NK-92 treated with Interleukin-12 subunit alpha and Interleukin-12 subunit beta, amount 100 ng/mL, for 24 hours (cell line): ENCODE measurements at regions not wholly inside any gene's neighbourhood (a gene's known extent, or its start where the extent isn't known, plus 50 kb on each side); places are given as distances from the start of the nearest gene placed in this dataset.
"Not testable (repeated sequence)": the region's sequence is repeated elsewhere in the genome, so short reads cannot be mapped to it uniquely, and the experiment has no call there.

ENCODE experiments used
- DNase-seq: peaks from one replicate; lab custom pipeline; 2025; lab: John Stamatoyannopoulos, UW

DNA sequence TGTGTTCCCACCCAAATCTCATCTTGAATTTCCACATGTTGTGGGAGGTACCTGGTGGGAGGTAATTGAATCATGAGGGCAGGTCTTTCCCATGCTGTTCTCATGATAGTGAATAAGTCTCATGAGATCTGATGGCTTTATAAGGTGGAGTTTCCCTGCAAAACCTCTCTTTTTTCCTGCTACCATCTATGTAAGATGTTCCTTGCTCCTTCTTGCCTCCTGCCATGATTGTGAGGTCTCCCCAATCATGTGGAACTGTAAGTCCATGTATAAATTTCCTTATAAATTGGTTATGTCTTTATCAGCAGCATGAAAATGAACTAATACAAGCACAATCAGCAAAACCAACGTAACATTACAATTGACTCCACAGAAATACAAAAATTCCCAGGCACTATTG lies 814.8 kb upstream of the CITED2 start:
- DNase-seq, result not testable (repeated sequence)

DNA sequence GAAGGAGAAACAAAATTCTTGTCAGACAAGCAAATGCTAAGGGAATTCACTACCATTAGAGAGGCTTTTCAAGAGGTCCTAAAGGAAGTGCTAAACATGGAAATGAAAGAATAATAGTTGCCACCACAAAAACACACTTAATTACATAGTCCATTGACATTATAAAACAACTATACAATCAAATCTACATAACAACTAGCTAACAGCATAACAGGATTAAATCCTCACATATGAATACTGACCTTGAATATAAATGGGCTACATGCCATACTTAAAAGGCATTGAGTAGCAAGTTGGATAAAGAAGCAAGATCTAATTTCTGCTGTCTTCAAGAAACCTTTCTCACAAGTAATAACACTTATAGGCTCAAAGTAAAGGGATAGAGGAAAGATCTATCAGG lies 811.5 kb upstream of the CITED2 start:
- DNase-seq, result no peak

DNA sequence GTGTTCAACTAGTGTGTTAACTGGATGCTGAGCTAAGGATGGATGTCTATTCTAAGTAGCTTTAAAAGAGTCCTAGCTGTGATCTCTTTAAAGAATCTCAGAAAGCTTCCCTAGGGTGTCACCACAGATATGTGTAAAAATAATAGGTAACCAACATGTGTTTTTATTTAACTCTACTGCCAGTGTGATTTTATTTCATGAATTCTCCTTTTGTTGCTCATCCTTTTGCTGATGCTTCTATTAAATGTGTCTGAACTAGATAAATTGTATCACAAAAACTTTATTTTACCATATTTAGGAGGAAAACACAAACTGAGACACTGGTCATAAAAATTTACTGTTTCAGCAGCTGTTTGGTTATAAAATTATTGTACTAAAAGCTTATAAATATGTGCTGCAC lies 809.4 kb upstream of the CITED2 start:
- DNase-seq, result no peak

DNA sequence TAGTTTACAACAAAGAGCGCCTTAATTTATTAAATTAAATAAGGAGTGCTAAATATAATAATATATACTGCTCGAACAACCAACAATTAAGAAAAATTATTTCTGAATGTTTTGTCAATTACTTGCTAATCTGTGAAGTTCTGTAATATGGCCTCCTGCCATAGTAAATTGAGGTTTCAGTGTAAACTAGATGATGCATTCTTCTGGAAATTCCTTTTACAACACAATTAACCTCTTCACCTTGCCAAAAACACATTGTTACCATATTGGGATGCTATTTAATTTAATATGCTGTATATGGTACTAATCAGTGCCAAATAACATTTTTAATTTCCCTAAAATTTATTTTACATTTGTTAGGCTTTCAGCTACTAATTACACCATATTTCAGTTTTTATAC lies 808.4 kb upstream of the CITED2 start:
- no peak for DNase-seq

DNA sequence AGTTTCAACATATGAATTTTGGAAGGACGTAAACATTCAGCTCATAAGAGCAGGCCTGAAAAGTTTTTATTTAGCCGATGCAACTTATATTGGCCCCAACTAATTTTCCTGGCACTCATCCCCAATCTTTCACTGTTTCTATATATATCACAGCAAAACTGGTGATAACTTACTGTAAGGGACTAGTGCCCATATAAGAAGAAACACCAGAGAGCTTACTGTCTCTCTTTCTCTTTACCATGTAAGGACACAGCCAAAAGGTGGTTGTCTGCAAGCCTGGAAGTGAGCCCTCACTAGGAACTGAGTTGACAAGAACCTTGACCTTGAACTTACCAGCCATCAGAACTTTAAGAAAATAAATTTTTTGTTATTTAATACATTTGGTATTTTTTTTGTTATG lies 807.4 kb upstream of the CITED2 start:
- no peak for DNase-seq

DNA sequence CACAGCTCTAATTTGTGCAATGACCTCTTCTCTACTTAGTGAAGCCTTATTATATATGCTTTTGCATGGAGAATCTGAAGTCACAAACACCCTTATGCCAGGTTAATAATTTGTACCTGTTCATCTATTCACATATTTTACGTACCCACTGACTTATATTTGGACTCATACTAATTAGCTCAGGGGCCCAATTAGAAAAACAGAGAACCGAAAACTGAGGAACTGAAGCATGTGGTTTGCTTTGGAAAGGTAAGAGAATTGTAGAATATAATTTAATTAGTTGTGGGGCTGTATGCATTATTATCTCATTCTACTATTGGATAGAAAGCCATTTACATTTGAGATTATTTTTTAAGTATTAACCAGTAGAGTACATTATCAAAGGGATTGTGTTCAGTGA lies 805.9 kb upstream of the CITED2 start:
- DNase-seq, result no peak

DNA sequence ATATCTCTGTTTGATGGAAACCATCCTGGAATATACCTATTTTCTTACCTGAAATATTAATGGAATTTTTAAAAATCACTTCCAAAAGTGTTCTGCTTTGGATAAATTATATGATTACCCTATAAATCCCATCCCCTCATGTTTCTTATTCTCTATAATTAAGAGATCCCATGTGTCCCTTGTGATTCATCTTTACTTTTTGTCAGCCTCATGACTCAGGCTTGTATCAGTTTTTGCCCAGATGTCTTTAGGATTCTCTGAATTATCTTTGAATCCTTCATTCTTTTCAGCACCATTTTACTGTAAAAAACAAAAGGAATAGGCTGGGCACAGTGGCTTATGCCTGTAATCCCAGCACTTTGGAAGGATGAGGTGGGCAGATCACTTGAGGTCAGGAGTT lies 804.5 kb upstream of the CITED2 start:
- no peak for DNase-seq

DNA sequence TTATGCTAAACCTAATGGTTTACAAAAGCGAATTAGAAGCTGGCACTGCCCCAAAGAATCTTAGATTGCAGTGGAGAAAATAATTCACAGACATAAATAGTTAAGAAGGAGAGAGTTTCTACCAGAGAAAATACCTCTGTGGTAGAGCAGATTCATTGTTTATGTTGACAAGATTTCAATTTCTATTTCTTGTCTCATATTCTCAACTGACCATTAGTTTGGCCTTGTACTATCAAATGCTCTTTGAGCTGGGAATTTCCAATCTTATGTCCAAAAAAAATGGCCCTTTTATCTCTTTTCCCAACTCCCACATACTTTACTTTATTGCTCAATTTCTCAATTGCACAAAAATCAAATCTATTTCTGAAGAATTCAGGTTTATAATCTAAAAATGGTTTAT lies 804.1 kb upstream of the CITED2 start:
- no peak for DNase-seq

DNA sequence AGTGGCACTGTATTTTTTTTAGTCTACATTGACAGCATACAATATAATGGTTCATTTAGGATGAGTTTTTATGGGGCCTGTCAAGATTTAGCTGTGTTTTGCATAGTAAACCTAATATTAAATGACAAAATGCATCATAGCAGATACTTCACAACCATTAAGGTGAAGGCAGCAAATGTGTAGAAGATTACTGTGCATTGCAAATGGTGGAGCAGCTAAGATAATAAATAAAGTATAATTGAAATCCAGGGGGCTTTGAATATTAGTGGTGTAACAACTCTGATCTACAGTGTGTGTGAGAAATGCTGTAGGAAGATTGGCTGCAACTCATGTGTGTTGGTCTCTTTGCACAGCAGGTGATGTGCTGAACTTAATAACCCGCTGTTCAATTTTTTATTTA lies 801.9 kb upstream of the CITED2 start:
- no peak for DNase-seq

DNA sequence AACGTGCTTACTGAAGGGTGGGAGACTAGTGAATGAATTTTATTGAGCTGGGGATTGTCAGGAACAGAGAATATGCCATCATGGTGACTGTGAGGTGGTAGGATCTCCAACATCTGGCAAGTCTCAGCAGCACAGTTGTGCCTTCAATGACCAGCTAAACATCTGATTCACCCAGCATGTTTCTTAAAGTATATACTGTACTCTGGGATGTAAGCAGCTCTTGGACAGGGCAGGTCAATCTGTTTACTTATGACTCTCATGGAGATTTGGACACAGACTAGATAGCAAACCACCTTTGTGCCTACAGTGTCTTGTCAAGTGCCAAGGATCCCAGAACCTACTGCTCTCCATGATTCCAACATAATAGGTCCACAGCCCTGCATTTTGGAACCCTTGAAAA lies 801.0 kb upstream of the CITED2 start:
- DNase-seq, result no peak

DNA sequence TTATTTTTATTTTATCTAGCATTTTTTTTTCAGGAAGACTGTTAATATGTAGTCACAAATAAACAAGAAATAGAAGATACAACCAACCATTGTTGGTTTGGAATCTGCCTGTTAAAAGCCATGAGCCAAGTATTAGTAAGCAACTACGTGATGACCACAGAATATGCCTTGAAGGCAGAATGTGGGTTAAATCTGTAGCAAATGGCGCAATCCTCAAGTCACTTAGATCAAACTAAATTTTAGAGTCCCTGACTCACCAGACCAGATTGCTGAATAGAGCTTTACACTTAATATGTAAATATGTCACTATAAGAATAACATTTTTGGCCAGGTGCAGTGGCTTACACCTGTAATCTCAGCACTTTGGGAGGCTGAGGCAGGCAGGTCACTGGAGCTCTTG lies 800.1 kb upstream of the CITED2 start:
- DNase-seq, result no peak

DNA sequence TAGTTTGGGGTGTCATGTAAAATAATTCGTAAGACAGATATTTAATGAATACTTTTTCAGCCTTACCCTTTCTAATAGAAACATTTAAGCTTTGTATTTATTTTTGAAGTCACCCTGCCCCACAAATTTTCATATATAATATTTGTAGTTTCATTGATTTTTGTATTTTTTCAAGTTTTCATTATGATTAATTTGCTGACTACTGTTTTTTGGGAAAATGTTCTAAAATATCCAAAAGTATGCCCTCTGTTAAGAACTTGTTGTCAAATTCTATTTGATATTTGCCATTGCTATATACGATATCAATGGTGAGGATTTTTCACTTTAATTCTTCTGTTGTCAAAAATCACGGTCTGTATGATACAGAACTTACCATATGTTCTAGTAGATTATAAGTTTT lies 793.9 kb upstream of the CITED2 start:
- no peak for DNase-seq

DNA sequence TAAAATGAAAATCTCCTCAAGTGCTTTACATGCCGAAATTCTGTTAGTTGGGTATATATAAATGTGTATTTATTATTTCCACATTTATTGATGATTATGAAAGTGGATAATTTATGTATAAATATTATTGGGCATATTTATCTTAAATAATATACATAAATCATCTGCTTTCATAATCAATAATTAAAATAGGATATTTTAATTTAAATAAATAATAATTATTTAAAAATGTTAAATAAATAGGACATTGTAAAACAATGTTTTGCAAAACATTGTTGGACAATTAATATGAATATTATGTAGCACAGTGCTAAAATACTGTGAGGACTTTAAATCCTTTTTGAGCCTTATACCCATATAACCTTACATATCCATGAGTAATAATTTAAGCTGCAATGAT lies 786.5 kb upstream of the CITED2 start:
- no peak for DNase-seq

DNA sequence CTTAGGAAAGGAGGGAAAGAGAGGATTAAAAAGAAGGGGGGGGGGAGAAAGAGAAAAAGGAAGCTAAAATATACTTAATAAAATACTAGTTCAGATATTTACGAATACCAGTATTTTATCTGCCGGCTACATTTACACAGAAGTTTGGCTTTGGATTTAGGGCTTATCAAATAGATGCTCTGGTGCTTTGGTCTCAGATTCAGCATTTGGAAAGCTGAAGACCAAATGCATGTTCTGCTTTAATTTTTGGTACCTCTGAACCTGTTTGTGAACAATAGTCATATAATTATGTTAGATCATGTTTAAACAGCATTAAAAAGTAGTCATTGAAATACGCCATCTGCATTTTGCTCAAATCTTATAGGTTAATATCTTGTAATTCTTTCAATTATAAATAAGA lies 786.0 kb upstream of the CITED2 start:
- no peak for DNase-seq

DNA sequence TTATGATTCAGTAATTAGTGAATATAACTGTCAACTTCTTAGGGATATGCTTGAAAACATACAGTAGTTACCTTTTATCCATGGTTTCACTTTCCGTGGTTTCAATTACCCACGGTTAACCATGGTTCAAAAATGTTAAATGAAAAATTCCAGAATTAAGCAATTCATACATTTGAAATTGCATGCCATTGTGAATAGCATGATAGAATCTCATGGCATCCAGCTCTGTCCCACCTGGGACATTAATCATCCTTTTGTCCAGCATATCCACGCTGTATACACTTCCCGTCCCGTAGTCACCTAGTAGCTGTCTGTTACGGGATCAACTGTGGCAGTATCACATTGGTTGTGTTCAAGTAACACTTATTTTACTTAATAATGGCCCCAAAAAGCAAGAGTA lies 781.7 kb upstream of the CITED2 start:
- DNase-seq, result no peak

DNA sequence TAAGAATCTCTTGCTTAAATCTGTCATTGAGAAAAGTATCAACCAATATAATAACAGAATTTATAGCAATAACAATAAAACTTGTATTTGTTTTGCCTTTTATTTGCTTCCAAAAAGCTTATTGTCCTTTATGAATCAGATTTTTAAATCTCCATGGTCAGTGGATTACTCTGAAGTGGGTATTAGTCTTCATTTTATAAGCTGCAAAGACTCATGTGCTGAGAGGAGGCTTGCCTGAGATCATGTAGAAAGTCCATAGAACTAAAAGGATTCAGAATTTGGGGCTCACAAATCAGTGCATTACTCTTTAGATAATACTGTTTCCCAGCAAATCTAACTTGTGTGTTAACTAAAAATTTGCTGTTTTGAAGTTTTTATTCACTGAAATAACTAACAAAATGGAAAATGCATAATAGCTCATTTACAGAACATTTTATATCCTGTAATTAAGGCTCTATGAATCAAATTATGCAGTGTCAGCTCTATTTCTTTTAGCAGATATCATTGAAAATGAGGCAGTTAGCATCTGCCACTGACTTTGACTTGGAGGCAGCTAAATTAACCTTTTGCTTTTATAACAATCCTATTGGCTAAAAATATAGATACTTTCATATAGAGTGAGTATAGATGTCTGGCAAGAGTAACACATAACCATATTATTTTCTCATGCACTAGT lies 781.1 kb upstream of the CITED2 start:
- no peak for DNase-seq

DNA sequence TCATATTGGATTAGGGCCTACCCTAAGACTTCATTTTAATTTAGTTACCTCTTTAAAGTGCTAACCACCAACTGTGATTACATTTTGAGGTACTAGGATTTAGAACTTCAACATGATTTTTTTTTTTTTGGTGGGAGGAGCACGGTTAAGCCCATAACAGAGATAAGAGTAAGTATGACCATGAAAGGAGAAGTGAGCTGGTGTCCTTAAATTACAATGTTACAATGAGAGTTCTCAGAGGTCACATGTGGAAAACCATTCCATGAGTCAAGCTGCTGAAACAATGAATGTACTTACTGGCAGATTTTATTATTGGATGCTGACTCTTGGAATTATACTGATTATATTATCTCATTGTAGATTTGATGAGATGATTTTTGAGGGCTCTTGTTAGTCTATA lies 779.3 kb upstream of the CITED2 start:
- DNase-seq, result no peak

DNA sequence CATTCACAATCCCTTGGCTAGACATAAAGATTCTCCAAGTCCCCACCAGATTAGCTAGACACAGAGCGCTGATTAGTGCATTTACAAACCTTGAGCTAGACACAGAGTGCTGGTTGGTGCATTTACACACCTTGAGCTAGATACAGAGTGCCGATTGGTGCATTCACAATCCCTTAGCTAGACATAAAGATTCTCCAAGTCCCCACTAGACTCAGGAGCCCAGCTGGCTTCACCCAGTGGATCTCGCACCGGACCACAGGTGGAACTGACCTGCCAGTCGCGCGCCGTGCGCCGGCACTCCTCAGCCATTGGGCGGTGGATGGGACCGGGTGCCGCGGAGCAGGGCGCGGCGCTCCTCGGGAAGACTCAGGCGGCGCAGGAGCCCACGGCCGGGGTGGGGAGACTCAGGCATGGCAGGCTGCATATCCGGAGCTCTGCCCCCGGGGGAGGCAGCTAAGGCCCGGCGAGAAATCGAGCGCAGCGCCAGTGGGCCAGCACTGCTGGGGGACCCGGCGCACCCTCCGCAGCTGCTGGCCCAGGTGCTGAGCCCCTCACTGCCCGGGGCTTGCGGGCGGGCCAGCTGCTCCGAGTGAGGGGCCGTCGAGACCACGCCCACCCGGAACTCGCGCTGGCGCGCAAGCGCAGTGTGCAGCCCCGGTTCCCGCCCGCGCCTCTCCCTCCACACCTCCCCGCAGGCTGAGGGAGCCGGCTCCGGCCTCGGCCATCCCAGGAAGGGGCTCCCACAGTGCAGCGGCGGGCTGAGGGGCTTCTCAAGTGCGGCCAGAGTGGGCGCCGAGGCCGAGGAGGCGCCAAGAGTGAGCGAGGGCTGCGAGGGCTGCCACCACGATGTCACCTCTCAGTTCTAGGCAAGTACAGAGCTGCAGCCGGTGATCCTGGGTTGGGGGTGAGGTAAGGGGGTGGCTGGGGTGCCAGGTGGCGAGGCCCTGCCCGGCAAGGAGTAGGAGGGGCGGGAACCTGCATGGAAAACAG lies 773.7 kb upstream of the CITED2 start:
- not testable (repeated sequence) for DNase-seq

DNA sequence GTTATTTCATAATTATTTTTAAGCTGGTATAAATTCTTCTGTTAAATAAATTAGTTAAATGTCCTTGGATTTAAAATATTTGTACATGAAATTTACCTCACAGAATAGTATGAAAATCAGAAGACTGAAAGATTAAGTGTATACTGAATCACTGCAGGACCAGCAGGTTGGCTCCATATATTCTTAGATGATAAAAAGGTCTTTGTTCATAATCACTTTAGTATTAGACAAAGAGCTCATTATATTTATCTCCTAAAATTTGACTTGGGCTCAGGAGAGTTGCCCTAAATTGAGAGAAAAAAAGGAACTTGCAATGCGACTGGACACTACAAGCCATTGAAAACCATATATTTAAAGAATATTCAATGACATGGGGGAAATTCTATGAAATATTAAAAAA lies 766.4 kb upstream of the CITED2 start:
- DNase-seq, result no peak

DNA sequence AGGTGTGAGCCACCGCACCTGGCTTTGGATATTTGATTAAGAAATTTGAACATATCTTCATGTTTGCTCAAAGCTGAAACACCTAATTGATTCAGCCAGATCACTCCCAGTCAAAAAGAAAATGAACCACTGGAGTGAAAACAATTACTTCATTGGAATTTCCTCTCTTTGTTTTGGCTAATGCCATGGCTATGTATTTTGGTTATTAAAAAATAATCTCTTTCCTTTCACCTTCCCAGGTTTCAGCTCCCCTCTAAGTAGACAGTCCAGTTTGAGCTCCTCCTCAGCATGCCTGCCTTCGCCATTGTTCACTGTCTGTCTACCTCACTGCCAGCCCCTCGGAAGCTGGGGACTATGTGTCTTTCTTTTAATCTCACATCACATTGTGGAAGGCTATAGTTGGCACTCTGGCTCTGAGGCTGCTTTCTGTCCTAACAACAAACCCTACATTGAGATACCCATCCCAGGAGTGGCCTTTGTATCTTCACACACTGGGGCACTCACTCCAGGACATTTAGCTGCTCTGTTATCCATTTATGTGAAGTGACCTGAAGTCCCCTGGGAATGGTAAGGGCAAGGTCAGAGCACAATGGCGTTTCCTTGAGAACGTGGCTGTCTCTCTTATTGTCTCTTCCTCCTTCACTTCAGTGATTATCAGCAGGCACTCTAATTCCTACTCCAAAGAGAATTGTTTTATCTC lies 764.0 kb upstream of the CITED2 start:
- DNase-seq, result no peak

DNA sequence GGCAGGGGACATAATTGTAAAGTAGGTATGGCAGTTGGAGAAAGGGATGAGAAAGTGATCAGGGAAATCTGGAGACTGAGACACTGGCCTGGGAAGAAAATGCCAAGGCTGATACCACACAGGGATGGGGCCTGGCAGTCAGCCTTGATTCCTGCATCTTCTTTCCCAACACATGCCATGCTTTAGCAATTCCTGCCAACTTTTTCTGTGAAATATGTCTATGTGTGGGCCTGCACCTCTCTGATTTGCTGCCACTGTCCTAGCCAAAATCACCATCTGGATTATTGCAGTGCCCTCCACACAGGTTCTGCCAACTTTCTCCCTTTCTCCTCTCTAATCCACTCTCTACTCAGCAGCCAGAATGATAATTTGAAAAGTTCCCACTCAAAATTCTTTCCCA lies 759.8 kb upstream of the CITED2 start:
- no peak for DNase-seq

DNA sequence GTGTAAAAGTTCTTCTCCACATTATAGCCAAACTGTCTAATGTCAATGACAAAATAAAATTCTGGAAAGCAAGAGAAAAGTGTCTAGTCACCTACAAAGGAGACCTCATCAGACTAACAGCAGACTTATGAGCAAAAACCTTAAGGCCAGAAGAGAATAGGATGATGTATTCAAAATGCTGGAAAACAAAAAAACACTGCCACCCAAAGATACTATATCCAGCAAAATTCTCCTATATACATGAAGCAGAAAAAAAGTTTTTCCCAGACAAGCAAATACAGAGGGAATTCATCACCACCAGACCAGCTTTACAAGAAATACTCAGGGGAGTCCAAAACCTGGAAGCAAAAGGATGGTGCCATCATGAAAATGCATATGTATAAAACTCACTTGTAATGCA lies 755.6 kb upstream of the CITED2 start:
- no peak for DNase-seq

DNA sequence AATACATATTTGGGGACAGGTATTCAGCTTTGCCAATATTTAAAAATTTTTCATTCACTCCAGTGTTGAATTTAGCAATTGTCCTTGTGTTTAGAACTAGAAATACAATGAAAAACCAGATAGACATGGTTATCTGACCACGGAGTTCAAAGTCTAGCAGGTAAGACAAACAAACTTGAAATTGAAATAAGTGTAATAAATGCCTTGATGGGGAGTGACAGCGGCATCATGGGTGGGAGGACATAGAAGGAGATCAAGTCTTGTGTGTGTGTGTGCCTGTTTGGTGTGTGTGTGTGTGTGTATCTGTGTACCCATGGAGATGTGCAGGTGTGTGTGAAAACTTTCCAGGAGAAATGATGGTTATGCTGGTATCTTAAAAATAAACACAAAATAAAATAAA lies 750.0 kb upstream of the CITED2 start:
- DNase-seq, result no peak
